CD14-positive monocyte (primary cell): ENCODE measurements at regions not wholly inside any gene's neighbourhood (a gene's known extent, or its start where the extent isn't known, plus 50 kb on each side); places are given as distances from the start of the nearest gene placed in this dataset.

Experiments
- DNase-seq, 3 donors: peaks; one replicate each; pipeline ENCODE4 v3.0.0-alpha.2; 2011 to 2022
- H2AFZ ChIP-seq: 2 replicates; pipeline ENCODE4 v1.6.0; 2012; ENCODE audit warnings: mild to moderate bottlenecking, low read depth, low read length, inconsistent platforms; ENCODE audit not compliant: insufficient read depth, poor library complexity, severe bottlenecking
- H3K27ac ChIP-seq, 2 donors: 1 replicate in 1 of 2; 2 replicates in 1 of 2; pipeline ENCODE4 v1.5.1; 2012 to 2013; ENCODE audit warnings: low read length in 2 of 2, control low read depth in 1 of 2, inconsistent platforms in 1 of 2, low read depth in 1 of 2, mild to moderate bottlenecking in 1 of 2
- H3K27me3 ChIP-seq, 2 donors: one replicate each; pipeline versions ENCODE4 v1.6.0 to v1.6.1; 2011 to 2013; ENCODE audit warnings: low read length in 2 of 2; ENCODE audit not compliant: control insufficient read depth in 2 of 2, insufficient read depth in 2 of 2
- H3K36me3 ChIP-seq, 2 donors: replicated peaks in 1 of 2; 1 replicate in 1 of 2; 2 replicates in 1 of 2; pipeline versions ENCODE4 v1.5.1 to v1.6.1; 2012 to 2013; ENCODE audit warnings: low read length in 2 of 2, control low read depth in 1 of 2, inconsistent platforms in 1 of 2, mild to moderate bottlenecking in 1 of 2; ENCODE audit not compliant: insufficient read depth in 2 of 2, control insufficient read depth in 1 of 2
- H3K4me1 ChIP-seq, 2 donors: 1 replicate in 1 of 2; 2 replicates in 1 of 2; pipeline versions ENCODE4 v1.5.1 to v1.6.1; 2012 to 2013; ENCODE audit warnings: low read length in 2 of 2, control low read depth in 1 of 2, inconsistent platforms in 1 of 2, mild to moderate bottlenecking in 1 of 2, moderate library complexity in 1 of 2; ENCODE audit not compliant: insufficient read depth in 2 of 2, control insufficient read depth in 1 of 2
- H3K4me2 ChIP-seq: replicated peaks from 2 replicates; pipeline ENCODE3; 2012; ENCODE audit warnings: low read length, moderate library complexity, mild to moderate bottlenecking; ENCODE audit not compliant: poor library complexity, severe bottlenecking; ENCODE audit errors: extremely low read depth
- H3K4me3 ChIP-seq, 3 experiments: fragments of 200-600 bp in 1 of 3; sonication (generic) in 1 of 3; replicated peaks in 1 of 3; 1 replicate in 2 of 3; 2 replicates in 1 of 3; pipeline ENCODE4 v1.5.1; 2011 to 2013; ENCODE audit warnings: low read length in 3 of 3, mild to moderate bottlenecking in 3 of 3, control low read depth in 2 of 3, low read depth in 2 of 3, inconsistent platforms in 1 of 3, moderate library complexity in 1 of 3
- H3K79me2 ChIP-seq: 2 replicates; pipeline ENCODE4 v1.6.0; 2012; ENCODE audit warnings: mild to moderate bottlenecking, control low read depth, inconsistent platforms, low read length, moderate library complexity; ENCODE audit not compliant: insufficient read depth
- H3K9ac ChIP-seq: 2 replicates; pipeline ENCODE4 v1.6.0; 2017; ENCODE audit warnings: low read length, mild to moderate bottlenecking; ENCODE audit not compliant: insufficient read depth, poor library complexity, severe bottlenecking
- H3K9me3 ChIP-seq, 2 donors: replicated peaks in 1 of 2; 1 replicate in 1 of 2; 2 replicates in 1 of 2; pipeline versions ENCODE4 v1.5.1 to v1.6.1; 2012 to 2013; ENCODE audit warnings: low read length in 2 of 2, control low read depth in 1 of 2; ENCODE audit not compliant: control insufficient read depth in 1 of 2, insufficient read depth in 1 of 2
- H4K20me1 ChIP-seq: 2 replicates; pipeline ENCODE4 v1.6.0; 2012; ENCODE audit warnings: mild to moderate bottlenecking, low read length, control low read depth, moderate library complexity; ENCODE audit not compliant: insufficient read depth
- H3K27ac Mint-ChIP-seq, 7 donors: one replicate each; pipeline ENCODE4 v1.8.0; 2020; ENCODE audit warnings: mild to moderate bottlenecking in 7 of 7, mixed read lengths in 7 of 7, moderate library complexity in 6 of 7, inconsistent platforms in 2 of 7
- H3K27me3 Mint-ChIP-seq, 3 donors: one replicate each; pipeline ENCODE4 v1.8.0; 2021 to 2022; ENCODE audit warnings: low read depth in 3 of 3, mild to moderate bottlenecking in 3 of 3, mixed read lengths in 3 of 3, moderate library complexity in 3 of 3, inconsistent platforms in 1 of 3
- H3K36me3 Mint-ChIP-seq, 2 donors: one replicate each; pipeline ENCODE4 v1.8.0; 2020; ENCODE audit warnings: mixed read lengths in 2 of 2, inconsistent platforms in 1 of 2, mild to moderate bottlenecking in 1 of 2
- H3K4me1 Mint-ChIP-seq: one replicate; pipeline ENCODE4 v1.8.0; 2020; ENCODE audit warnings: mild to moderate bottlenecking, mixed read lengths
- H3K4me3 Mint-ChIP-seq, 2 donors: one replicate each; pipeline ENCODE4 v1.8.0; 2020; ENCODE audit warnings: mild to moderate bottlenecking in 2 of 2, mixed read lengths in 2 of 2, moderate library complexity in 1 of 2
- H3K9me3 Mint-ChIP-seq, 7 donors: one replicate each; pipeline ENCODE4 v1.8.0; 2020 to 2022; ENCODE audit warnings: mixed read lengths in 7 of 7, mild to moderate bottlenecking in 6 of 7, moderate library complexity in 6 of 7, inconsistent platforms in 2 of 7
- WGBS: methylation state at CpG from one replicate; pipeline ENCODE4 v1.1.5; 2013; ENCODE audit warnings: missing lambda C conversion rate; ENCODE audit not compliant: insufficient coverage; 5-methylcytosine and 5-hydroxymethylcytosine counted together
- intact Hi-C, 2 donors: fragments of 100-400 bp; cut with micrococcal nuclease; formaldehyde crosslinking; loops; one replicate each; pipeline versions ENCODE4 v1.15.0 to v1.15.1; 2023
- TF ChIP-seq, protein P1 (sequence below): fragments of 200-600 bp; IDR thresholded peaks from one replicate; pipeline ENCODE4 v1.8.0; 2022; ENCODE audit warnings: antibody characterized with exemption, mild to moderate bottlenecking

DNA sequence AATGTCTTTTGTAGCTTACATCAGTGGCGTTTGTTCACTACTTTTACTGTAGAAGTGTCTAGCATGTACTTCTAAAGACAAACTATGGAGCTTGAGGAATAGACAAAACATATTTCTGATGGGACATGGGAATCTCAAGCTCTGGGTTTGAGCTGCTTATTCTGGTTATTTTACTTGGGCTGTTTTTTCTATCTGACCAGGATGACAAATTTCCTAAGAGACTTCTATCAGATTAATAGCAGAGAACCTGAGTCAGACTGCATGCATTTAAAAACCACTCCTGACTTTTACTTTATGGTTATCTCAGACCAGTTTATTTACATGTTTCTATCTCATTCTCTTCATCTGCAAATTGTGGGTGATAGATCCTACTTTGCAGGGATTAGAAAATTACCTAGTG is 1282.3 kb upstream of the GJE1 start:
- no peak overlapping the region for H2AFZ ChIP-seq
- WGBS, result no CpG with 5 or more reads among the region's 1 CpG
- H3K27me3 Mint-ChIP-seq, result no peaks in the 10 kb centered on the region
- TF ChIP-seq, protein P1, sequence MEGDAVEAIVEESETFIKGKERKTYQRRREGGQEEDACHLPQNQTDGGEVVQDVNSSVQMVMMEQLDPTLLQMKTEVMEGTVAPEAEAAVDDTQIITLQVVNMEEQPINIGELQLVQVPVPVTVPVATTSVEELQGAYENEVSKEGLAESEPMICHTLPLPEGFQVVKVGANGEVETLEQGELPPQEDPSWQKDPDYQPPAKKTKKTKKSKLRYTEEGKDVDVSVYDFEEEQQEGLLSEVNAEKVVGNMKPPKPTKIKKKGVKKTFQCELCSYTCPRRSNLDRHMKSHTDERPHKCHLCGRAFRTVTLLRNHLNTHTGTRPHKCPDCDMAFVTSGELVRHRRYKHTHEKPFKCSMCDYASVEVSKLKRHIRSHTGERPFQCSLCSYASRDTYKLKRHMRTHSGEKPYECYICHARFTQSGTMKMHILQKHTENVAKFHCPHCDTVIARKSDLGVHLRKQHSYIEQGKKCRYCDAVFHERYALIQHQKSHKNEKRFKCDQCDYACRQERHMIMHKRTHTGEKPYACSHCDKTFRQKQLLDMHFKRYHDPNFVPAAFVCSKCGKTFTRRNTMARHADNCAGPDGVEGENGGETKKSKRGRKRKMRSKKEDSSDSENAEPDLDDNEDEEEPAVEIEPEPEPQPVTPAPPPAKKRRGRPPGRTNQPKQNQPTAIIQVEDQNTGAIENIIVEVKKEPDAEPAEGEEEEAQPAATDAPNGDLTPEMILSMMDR, result no peak
- H3K9me3 Mint-ChIP-seq, result peaks cover 0 to 2% (median 0%) of the 10 kb centered on the region in 7 donors
- no peaks in the 10 kb centered on the region for H3K9me3 ChIP-seq
- H4K20me1 ChIP-seq, result no peaks in the 10 kb centered on the region
- H3K27me3 ChIP-seq, result no peaks in the 10 kb centered on the region
- no peaks in the 10 kb centered on the region for H3K36me3 ChIP-seq
- H3K4me1 Mint-ChIP-seq, result no peaks in the 10 kb centered on the region
- no peaks in the 10 kb centered on the region for H3K4me1 ChIP-seq
- H3K36me3 Mint-ChIP-seq, result no peaks in the 10 kb centered on the region
- no peak overlapping the region for H3K27ac ChIP-seq
- no peak overlapping the region for H3K27ac Mint-ChIP-seq
- H3K9ac ChIP-seq, result no peak overlapping the region
- intact Hi-C loops, result no loop called here
- no peak overlapping the region for H3K4me3 ChIP-seq
- H3K79me2 ChIP-seq, result no peaks in the 10 kb centered on the region
- no peak overlapping the region for H3K4me3 Mint-ChIP-seq
- H3K4me2 ChIP-seq, result no peak overlapping the region
- DNase-seq, result no peak

DNA sequence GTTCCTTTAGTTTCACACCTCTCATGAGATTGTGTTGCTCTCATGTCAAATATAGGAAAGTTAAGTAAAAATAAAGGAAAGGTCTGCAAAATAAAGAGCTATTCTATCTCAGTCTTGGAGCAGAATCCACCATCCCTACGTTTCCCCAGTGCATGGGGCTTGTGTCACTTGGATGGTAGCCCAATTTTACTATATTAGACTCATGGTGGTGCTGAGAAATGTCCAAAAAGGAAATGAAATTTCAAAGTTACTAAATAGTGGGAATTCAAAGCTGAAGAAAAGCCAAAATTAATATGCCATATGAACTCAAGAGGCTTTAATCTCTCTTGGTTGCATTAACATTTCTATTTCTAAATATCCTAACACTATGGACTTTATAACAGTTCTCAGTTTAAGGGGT is 1283.3 kb upstream of the GJE1 start:
- H3K4me1 Mint-ChIP-seq, result no peaks in the 10 kb centered on the region
- no peaks in the 10 kb centered on the region for H3K9me3 ChIP-seq
- H3K79me2 ChIP-seq, result no peaks in the 10 kb centered on the region
- H3K27ac Mint-ChIP-seq, result no peak overlapping the region
- no peak overlapping the region for H3K27ac ChIP-seq
- WGBS, result no CpG with 5 or more reads among the region's 1 CpG
- H2AFZ ChIP-seq, result no peak overlapping the region
- DNase-seq, result no peak
- no peaks in the 10 kb centered on the region for H4K20me1 ChIP-seq
- intact Hi-C loops, result no loop called here
- no peaks in the 10 kb centered on the region for H3K36me3 Mint-ChIP-seq
- H3K9ac ChIP-seq, result no peak overlapping the region
- H3K4me3 ChIP-seq, result no peak overlapping the region
- peaks cover 0 to 2% (median 0%) of the 10 kb centered on the region in 7 donors for H3K9me3 Mint-ChIP-seq
- H3K4me3 Mint-ChIP-seq, result no peak overlapping the region
- no peaks in the 10 kb centered on the region for H3K27me3 Mint-ChIP-seq
- H3K36me3 ChIP-seq, result no peaks in the 10 kb centered on the region
- TF ChIP-seq, protein P1, result no peak
- H3K27me3 ChIP-seq, result no peaks in the 10 kb centered on the region
- no peaks in the 10 kb centered on the region for H3K4me1 ChIP-seq
- H3K4me2 ChIP-seq, result no peak overlapping the region
